ENCODE measurements at regions not wholly inside any gene's neighbourhood (a gene's known extent, or its start where the extent isn't known, plus 50 kb on each side); places are given as distances from the start of the nearest gene placed in this dataset.

GRCh38 chr16:85303354-85303883 lies 191.1 kb upstream of the CIBAR2 start:
- POLR2A ChIA-PET, result no interaction called here
- DNase-seq, result peak; percentile 81
- no peaks in the 10 kb centered on the region for H3K9me3 ChIP-seq

GRCh38 chr16:85304337-85304736 lies 192.1 kb upstream of the CIBAR2 start:
- no peaks in the 10 kb centered on the region for H3K9me3 ChIP-seq
- peaks cover 0 to 27% of the 10 kb centered on the region in 2 experiments; a peak in 1 of 4 replicates for H3K4me1 ChIP-seq (ENCODE audit: control insufficient read depth in 1 of 2, insufficient read depth in 2 of 2, low read depth in 1 of 2, low read length in 1 of 2)
- no peaks in the 10 kb centered on the region for H3K9me2 ChIP-seq
- H3K4me2 ChIP-seq, result no peak overlapping the region
- no CpG with 5 or more reads among the region's 9 CpGs for WGBS (ENCODE audit: low lambda C conversion rate)
- POLR2A ChIA-PET, result no interaction called here
- H4K20me1 ChIP-seq (ENCODE audit: insufficient read depth), result peaks cover 21% of the 10 kb centered on the region; the same call in 1 of the 2 replicates
- no peak for TF ChIP-seq IRF3 (IDR thresholded peaks at IDR 0.05; ENCODE audit: low read depth, low read length)
- no peak for TF ChIP-seq FOSL2 (IDR thresholded peaks at IDR 0.05; ENCODE audit: borderline replicate concordance, low read depth)
- no peak for TF ChIP-seq FOXM1 (IDR thresholded peaks at IDR 0.05; ENCODE audit: low read depth)
- TF ChIP-seq SMC3 (IDR thresholded peaks at IDR 0.05; ENCODE audit: low read depth, low read length), result no peak
- no peak for TF ChIP-seq EZH2phosphoT487 (IDR thresholded peaks at IDR 0.05; ENCODE audit: borderline replicate concordance, low read depth)
- no peak for TF ChIP-seq RAD21 (IDR thresholded peaks at IDR 0.05; ENCODE audit: low read length)
- TF ChIP-seq JUND (IDR thresholded peaks at IDR 0.05), result no peak
- no peak for TF ChIP-seq YY1 (IDR thresholded peaks at IDR 0.05; ENCODE audit: low read depth)
- no peak for TF ChIP-seq TAF1 (IDR thresholded peaks at IDR 0.05; ENCODE audit: borderline replicate concordance, low read depth, low read length)
- no peak for TF ChIP-seq NRF1 (IDR thresholded peaks at IDR 0.05; ENCODE audit: low read depth, low read length)
- H3K79me2 ChIP-seq (ENCODE audit: insufficient read depth), result peaks cover 2% of the 10 kb centered on the region; the same call in 1 of the 2 replicates
- H3K4me3 ChIP-seq (ENCODE audit: low read depth in 2 of 2, low read length in 1 of 2), result no peak overlapping the region
- no peaks in the 10 kb centered on the region for H3K36me3 ChIP-seq (replicated peaks in 1 of 2; ENCODE audit: control insufficient read depth in 1 of 2, insufficient read depth in 2 of 2, low read length in 1 of 2)
- no peaks in the 10 kb centered on the region for H3F3A ChIP-seq (replicated peaks; ENCODE audit: insufficient read depth)
- H3K27ac ChIP-seq (ENCODE audit: low read depth in 2 of 2, low read length in 1 of 2), result no peak overlapping the region
- CTCF ChIA-PET, result interaction anchor here (0.7 to 3.1 kb wide), 7 partner anchors 14 to 311 kb away, joined by 3 to 19 read pairs (median 3); no protein-coding TSS in a partner anchor
- no peak for DNase-seq
- H3K9ac ChIP-seq, result no peak overlapping the region
- no peaks in the 10 kb centered on the region for H3K27me3 ChIP-seq (ENCODE audit: insufficient read depth)
- no peak overlapping the region for H2AFZ ChIP-seq (ENCODE audit: low read depth)

More at GRCh38 chr16:85303354-85303883, 191.1 kb upstream of the CIBAR2 start:
- 72% methylated on average over 8 of the region's 36 CpGs for WGBS (ENCODE audit: low lambda C conversion rate)
- no peak overlapping the region for H3K4me2 ChIP-seq
- H3F3A ChIP-seq (replicated peaks; ENCODE audit: insufficient read depth), result no peaks in the 10 kb centered on the region
- no peak overlapping the region for H2AFZ ChIP-seq (ENCODE audit: low read depth)
- no peaks in the 10 kb centered on the region for H3K27me3 ChIP-seq (ENCODE audit: insufficient read depth)
- CTCF ChIA-PET, result interaction anchor here (1.3 kb wide), 1 partner anchor 51 kb away, joined by 3 read pairs; no protein-coding TSS in a partner anchor
- peaks cover 0 to 27% of the 10 kb centered on the region in 2 experiments; a peak in 1 of 4 replicates for H3K4me1 ChIP-seq (ENCODE audit: control insufficient read depth in 1 of 2, insufficient read depth in 2 of 2, low read depth in 1 of 2, low read length in 1 of 2)
- H3K4me3 ChIP-seq (ENCODE audit: low read depth in 2 of 2, low read length in 1 of 2), result peak overlapping the region in 1 of 2 experiments; percentile 49; a peak in 1 of 4 replicates
- H3K9me2 ChIP-seq, result no peaks in the 10 kb centered on the region
- H3K9ac ChIP-seq, result no peak overlapping the region
- peaks cover 21% of the 10 kb centered on the region; the same call in 1 of the 2 replicates for H4K20me1 ChIP-seq (ENCODE audit: insufficient read depth)
- H3K36me3 ChIP-seq (replicated peaks in 1 of 2; ENCODE audit: control insufficient read depth in 1 of 2, insufficient read depth in 2 of 2, low read length in 1 of 2), result no peaks in the 10 kb centered on the region
- peaks cover 3% of the 10 kb centered on the region; the same call in 1 of the 2 replicates for H3K79me2 ChIP-seq (ENCODE audit: insufficient read depth)
- TF ChIP-seq ZBTB33 (IDR thresholded peaks at IDR 0.05; ENCODE audit: borderline replicate concordance, low read depth) (peak; percentile 37; the same call in 1 of the 2 replicates), FOXM1 (IDR thresholded peaks at IDR 0.05; ENCODE audit: low read depth) (no peak), RAD21 (IDR thresholded peaks at IDR 0.05; ENCODE audit: low read length) (no peak; the same call in 1 of the 2 replicates), MEF2A (IDR thresholded peaks at IDR 0.05; ENCODE audit: borderline replicate concordance, low read depth) (no peak), NFIC (IDR thresholded peaks at IDR 0.05; ENCODE audit: borderline replicate concordance) (no peak), CTCF (IDR thresholded peaks at IDR 0.05) (peak; percentile 63), RXRA (IDR thresholded peaks at IDR 0.05; ENCODE audit: borderline replicate concordance, low read depth) (no peak), EP300 (IDR thresholded peaks at IDR 0.05; ENCODE audit: borderline replicate concordance in 1 of 2, low read depth in 1 of 2, low read length in 1 of 2) (no peak)
- no peak overlapping the region for H3K27ac ChIP-seq (ENCODE audit: low read depth in 2 of 2, low read length in 1 of 2)
